Nephron (organoid): ENCODE measurements at regions not wholly inside any gene's neighbourhood (a gene's known extent, or its start where the extent isn't known, plus 50 kb on each side); places are given as distances from the start of the nearest gene placed in this dataset.

Experiments
- H3K27ac Mint-ChIP-seq, 3 experiments: 2 replicates each; pipeline ENCODE4 v1.8.0; 2020; ENCODE audit warnings: mixed read lengths in 3 of 3, mild to moderate bottlenecking in 2 of 3, moderate library complexity in 1 of 3
- H3K27me3 Mint-ChIP-seq: 2 replicates; pipeline ENCODE4 v1.8.0; 2021; ENCODE audit warnings: low read depth, mild to moderate bottlenecking, moderate library complexity, mixed read lengths
- H3K36me3 Mint-ChIP-seq: 2 replicates; pipeline ENCODE4 v1.8.0; 2020; ENCODE audit warnings: low read depth, mixed read lengths
- H3K4me1 Mint-ChIP-seq: 2 replicates; pipeline ENCODE4 v1.8.0; 2020; ENCODE audit warnings: mixed read lengths
- H3K4me3 Mint-ChIP-seq, 3 experiments: 2 replicates each; pipeline ENCODE4 v1.8.0; 2020; ENCODE audit warnings: mild to moderate bottlenecking in 3 of 3, mixed read lengths in 3 of 3, moderate library complexity in 2 of 3
- H3K9me3 Mint-ChIP-seq: 2 replicates; pipeline ENCODE4 v1.8.0; 2020; ENCODE audit warnings: mixed read lengths
- CTCF ChIP-seq, 3 experiments: fragments of 200-600 bp; sonication (generic); IDR thresholded peaks; one replicate each; pipeline ENCODE4 v1.5.0; 2021; ENCODE audit warnings: antibody characterized with exemption in 3 of 3; ENCODE audit not compliant: unreplicated experiment in 3 of 3

- no peaks in the 10 kb centered on the region for H3K4me1 Mint-ChIP-seq
- H3K9me3 Mint-ChIP-seq = no peaks in the 10 kb centered on the region
- no peak overlapping the region for H3K27ac Mint-ChIP-seq
- TF ChIP-seq CTCF (IDR thresholded peaks at IDR 0.05; ENCODE audit: unreplicated experiment in 3 of 3) = no peak
- H3K4me3 Mint-ChIP-seq = no peak overlapping the region
- no peaks in the 10 kb centered on the region for H3K27me3 Mint-ChIP-seq
- H3K36me3 Mint-ChIP-seq = no peaks in the 10 kb centered on the region
These were observed 639.2 kb upstream of the POT1 start for GRCh38 chr7:125568799-125569198.

- Mint-ChIP-seq H3K4me1 (no peaks in the 10 kb centered on the region), H3K27me3 (no peaks in the 10 kb centered on the region), H3K9me3 (no peaks in the 10 kb centered on the region), H3K36me3 (no peaks in the 10 kb centered on the region), H3K4me3 (no peak overlapping the region), H3K27ac (no peak overlapping the region)
- TF ChIP-seq CTCF (IDR thresholded peaks at IDR 0.05; ENCODE audit: unreplicated experiment in 3 of 3) = no peak
These were observed 638.1 kb upstream of the POT1 start for GRCh38 chr7:125567686-125568085.

GRCh38 chr7:125563964-125564529 is 634.4 kb upstream of the POT1 start:
- H3K4me1 Mint-ChIP-seq = no peaks in the 10 kb centered on the region
- no peaks in the 10 kb centered on the region for H3K27me3 Mint-ChIP-seq
- no peak for TF ChIP-seq CTCF (IDR thresholded peaks at IDR 0.05; ENCODE audit: unreplicated experiment in 3 of 3)
- H3K36me3 Mint-ChIP-seq = no peaks in the 10 kb centered on the region
- no peak overlapping the region for H3K27ac Mint-ChIP-seq
- no peaks in the 10 kb centered on the region for H3K9me3 Mint-ChIP-seq
- H3K4me3 Mint-ChIP-seq = no peak overlapping the region

- Mint-ChIP-seq H3K9me3 (no peaks in the 10 kb centered on the region), H3K36me3 (no peaks in the 10 kb centered on the region), H3K27me3 (no peaks in the 10 kb centered on the region), H3K27ac (no peak overlapping the region), H3K4me1 (no peaks in the 10 kb centered on the region), H3K4me3 (no peak overlapping the region)
- no peak for TF ChIP-seq CTCF (IDR thresholded peaks at IDR 0.05; ENCODE audit: unreplicated experiment in 3 of 3)
These were observed 633.9 kb upstream of the POT1 start for GRCh38 chr7:125563557-125563956.

- Mint-ChIP-seq H3K36me3 (no peaks in the 10 kb centered on the region), H3K4me3 (no peak overlapping the region)
These were observed 631.4 kb upstream of the POT1 start for GRCh38 chr7:125561006-125561405.

More at GRCh38 chr7:125561006-125561405, 631.4 kb upstream of the POT1 start:
- Mint-ChIP-seq H3K4me1 (no peaks in the 10 kb centered on the region), H3K27me3 (no peaks in the 10 kb centered on the region), H3K27ac (no peak overlapping the region), H3K9me3 (no peaks in the 10 kb centered on the region)
- no peak for TF ChIP-seq CTCF (IDR thresholded peaks at IDR 0.05; ENCODE audit: unreplicated experiment in 3 of 3)
